H1 (cell line): ENCODE measurements at regions not wholly inside any gene's neighbourhood (a gene's known extent, or its start where the extent isn't known, plus 50 kb on each side); places are given as distances from the start of the nearest gene placed in this dataset.

Source experiments
- CTCF ChIA-PET: fragments of 300-600 bp; sonication (Branson Sonifier 250); formaldehyde crosslinking; loops from one replicate; lab custom pipeline; 2021; ENCODE audit not compliant: partially characterized antibody; lab: Charles Lee
- POLR2A ChIA-PET: fragments of 300-600 bp; sonication (Branson Sonifier 250); formaldehyde crosslinking; loops from one replicate; lab custom pipeline; 2021; ENCODE audit warnings: inconsistent platforms; ENCODE audit not compliant: partially characterized antibody; lab: Charles Lee
- DNase-seq, 2 experiments: peaks; one replicate each; pipeline versions ENCODE4 v3.0.0 to v3.0.0-alpha.2; 2010 to 2022; ENCODE audit warnings: low spot score in 2 of 2, low read depth in 1 of 2, mixed read lengths in 1 of 2
- FAIRE-seq: peaks from 2 replicates; lab custom pipeline; 2011; peaks lifted over from hg19 to GRCh38; lab: Jason Lieb, UNC
- H2AFZ ChIP-seq: 2 replicates; pipeline ENCODE4 v1.8.1; 2012; ENCODE audit warnings: low read length, inconsistent platforms
- H2AK5ac ChIP-seq: 2 replicates; pipeline ENCODE4 v1.6.1; 2013; ENCODE audit warnings: low read depth, low read length
- H2BK120ac ChIP-seq: replicated peaks from 2 replicates; pipeline ENCODE3; 2013; ENCODE audit warnings: low read depth, low read length, inconsistent platforms
- H2BK12ac ChIP-seq: 2 replicates; pipeline ENCODE4 v1.6.1; 2013; ENCODE audit warnings: low read depth, low read length
- H2BK15ac ChIP-seq: 2 replicates; pipeline ENCODE4 v1.6.1; 2013; ENCODE audit warnings: low read length
- H2BK20ac ChIP-seq: 2 replicates; pipeline ENCODE4 v1.6.1; 2013; ENCODE audit warnings: low read length
- H2BK5ac ChIP-seq: 2 replicates; pipeline ENCODE4 v1.6.1; 2013; ENCODE audit warnings: low read depth, low read length
- H3K14ac ChIP-seq: 2 replicates; pipeline ENCODE4 v1.6.1; 2013; ENCODE audit warnings: inconsistent platforms; ENCODE audit not compliant: insufficient read length
- H3K18ac ChIP-seq: 2 replicates; pipeline ENCODE4 v1.6.1; 2013; ENCODE audit warnings: low read length; ENCODE audit errors: extremely low read depth
- H3K23ac ChIP-seq: 2 replicates; pipeline ENCODE4 v1.6.1; 2013; ENCODE audit warnings: inconsistent platforms; ENCODE audit not compliant: insufficient read length
- H3K23me2 ChIP-seq: 2 replicates; pipeline ENCODE4 v1.6.1; 2013; ENCODE audit warnings: low read depth, low read length
- H3K27ac ChIP-seq: 2 replicates; pipeline ENCODE4 v1.6.1; 2011; ENCODE audit warnings: low read depth, low read length, inconsistent platforms
- H3K27me3 ChIP-seq, 4 experiments: replicated peaks in 1 of 4; 1 replicate in 1 of 4; 2 replicates in 3 of 4; pipeline versions ENCODE4 v1.6.1 to v1.8.1; 2011 to 2013; ENCODE audit warnings: low read length in 3 of 4, mild to moderate bottlenecking in 3 of 4, inconsistent platforms in 2 of 4, mixed read lengths in 2 of 4, moderate library complexity in 1 of 4; ENCODE audit not compliant: control insufficient read depth in 3 of 4, insufficient read depth in 3 of 4; ENCODE audit errors: extremely low read depth in 1 of 4
- H3K36me3 ChIP-seq, 4 experiments: 2 replicates each; pipeline versions ENCODE4 v1.6.1 to v1.8.1; 2011 to 2013; ENCODE audit warnings: mild to moderate bottlenecking in 4 of 4, low read length in 3 of 4, moderate library complexity in 2 of 4, control low read depth in 1 of 4, inconsistent platforms in 1 of 4; ENCODE audit not compliant: insufficient read depth in 4 of 4, control insufficient read depth in 2 of 4
- H3K4ac ChIP-seq: replicated peaks from 2 replicates; pipeline ENCODE3; 2013; ENCODE audit warnings: low read length, low read depth, mixed read lengths, inconsistent platforms; ENCODE audit not compliant: insufficient read length
- H3K4me1 ChIP-seq, 4 experiments: replicated peaks in 1 of 4; 1 replicate in 1 of 4; 2 replicates in 3 of 4; pipeline versions ENCODE4 v1.6.1 to v1.8.1; 2011 to 2013; ENCODE audit warnings: low read length in 3 of 4, inconsistent platforms in 2 of 4, mixed read lengths in 1 of 4; ENCODE audit not compliant: insufficient read depth in 4 of 4, control insufficient read depth in 3 of 4
- H3K4me2 ChIP-seq, 2 experiments: 2 replicates each; pipeline versions ENCODE4 v1.6.1 to v1.8.1; 2011 to 2013; ENCODE audit warnings: low read depth in 2 of 2, low read length in 2 of 2, control low read depth in 1 of 2, inconsistent platforms in 1 of 2, mild to moderate bottlenecking in 1 of 2; ENCODE audit not compliant: insufficient read depth in 1 of 2
- H3K4me3 ChIP-seq, 4 experiments: fragments of 200-600, 300-600 bp in 1 of 4; sonication (generic), shearing (Covaris generic), sonication (Bioruptor Twin) in 1 of 4; 2 replicates each; pipeline versions ENCODE4 v1.5.1 to v1.8.1; 2011 to 2016; ENCODE audit warnings: low read length in 4 of 4, low read depth in 3 of 4, control low read depth in 2 of 4, inconsistent platforms in 2 of 4, mild to moderate bottlenecking in 2 of 4, mixed read lengths in 1 of 4, moderate library complexity in 1 of 4; ENCODE audit not compliant: insufficient read depth in 2 of 4; ENCODE audit errors: extremely low read depth in 1 of 4
- H3K56ac ChIP-seq: replicated peaks from 2 replicates; pipeline ENCODE3; 2013; ENCODE audit warnings: low read depth, mild to moderate bottlenecking, mixed read lengths, low read length, inconsistent platforms; ENCODE audit not compliant: insufficient read length
- H3K79me1 ChIP-seq: 2 replicates; pipeline ENCODE4 v1.6.1; 2013; ENCODE audit warnings: low read depth, low read length, control low read depth
- H3K79me2 ChIP-seq, 2 experiments: 2 replicates each; pipeline versions ENCODE4 v1.6.1 to v1.8.1; 2012 to 2013; ENCODE audit warnings: low read length in 2 of 2, mild to moderate bottlenecking in 2 of 2, inconsistent platforms in 1 of 2; ENCODE audit not compliant: insufficient read depth in 2 of 2, control insufficient read depth in 1 of 2
- H3K9ac ChIP-seq, 4 experiments: replicated peaks in 1 of 4; 1 replicate in 1 of 4; 2 replicates in 3 of 4; pipeline versions ENCODE4 v1.6.1 to v1.8.1; 2011 to 2013; ENCODE audit warnings: low read depth in 3 of 4, low read length in 3 of 4, control low read depth in 2 of 4, mild to moderate bottlenecking in 2 of 4, moderate library complexity in 2 of 4, inconsistent platforms in 1 of 4; ENCODE audit errors: extremely low read depth in 1 of 4
- H3K9me3 ChIP-seq, 2 experiments: 2 replicates each; pipeline versions ENCODE4 v1.6.1 to v1.8.1; 2012 to 2013; ENCODE audit warnings: mild to moderate bottlenecking in 2 of 2, moderate library complexity in 2 of 2, control low read depth in 1 of 2, inconsistent platforms in 1 of 2, low read depth in 1 of 2, low read length in 1 of 2, mixed read lengths in 1 of 2; ENCODE audit not compliant: insufficient read depth in 2 of 2
- H4K20me1 ChIP-seq, 2 experiments: replicated peaks in 1 of 2; 2 replicates each; pipeline versions ENCODE3 to v1.8.1; 2011 to 2013; ENCODE audit warnings: inconsistent platforms in 2 of 2, low read length in 2 of 2, mild to moderate bottlenecking in 1 of 2; ENCODE audit not compliant: insufficient read depth in 2 of 2, control insufficient read depth in 1 of 2
- H4K5ac ChIP-seq: 2 replicates; pipeline ENCODE4 v1.6.1; 2013; ENCODE audit warnings: low read length, low read depth, mixed read lengths, inconsistent platforms; ENCODE audit not compliant: insufficient read length
- H4K8ac ChIP-seq: 2 replicates; pipeline ENCODE4 v1.8.0; 2013; ENCODE audit warnings: mild to moderate bottlenecking, moderate library complexity, low read length, inconsistent platforms; ENCODE audit not compliant: insufficient read depth; ENCODE audit errors: extremely low read depth
- H4K91ac ChIP-seq: replicated peaks from 2 replicates; pipeline ENCODE3; 2013; ENCODE audit warnings: low read length, mixed read lengths, inconsistent platforms; ENCODE audit not compliant: insufficient read length
- CBX5 ChIP-seq: fragments of 300-800, 300-1000 bp; sonication (generic); IDR thresholded peaks from 2 replicates; pipeline ENCODE4 v1.7.1; 2016; ENCODE audit warnings: antibody characterized with exemption, low read length, low read depth
- CEBPB ChIP-seq: IDR thresholded peaks from 2 replicates; pipeline ENCODE4 v1.6.1; 2012; ENCODE audit warnings: low read depth, low read length
- E2F6 ChIP-seq: IDR thresholded peaks from 2 replicates; pipeline ENCODE4 v1.6.1; 2012; ENCODE audit warnings: inconsistent platforms
- EGR1 ChIP-seq: IDR thresholded peaks from 2 replicates; pipeline ENCODE4 v1.6.1; 2011; ENCODE audit warnings: low read depth, low read length, borderline replicate concordance
- KDM1A ChIP-seq: fragments of 200-600, 300-600 bp; sonication (generic); IDR thresholded peaks from 2 replicates; pipeline ENCODE4 v1.7.1; 2016; ENCODE audit warnings: mild to moderate bottlenecking, low read length, borderline replicate concordance
- KDM5A ChIP-seq: fragments of 200-600 bp; IDR thresholded peaks from 2 replicates; pipeline ENCODE4 v1.7.1; 2012; ENCODE audit warnings: mild to moderate bottlenecking, low read length, inconsistent platforms, mixed read lengths
- MAFK ChIP-seq: IDR thresholded peaks from 2 replicates; pipeline ENCODE4 v1.6.1; 2012; ENCODE audit warnings: low read depth, mild to moderate bottlenecking, improper control_type of control experiment, low read length
- MAX ChIP-seq: IDR thresholded peaks from 2 replicates; pipeline ENCODE4 v1.6.1; 2012; ENCODE audit warnings: inconsistent platforms
- POLR2AphosphoS5 ChIP-seq: IDR thresholded peaks from 2 replicates; pipeline ENCODE4 v1.6.1; 2011; ENCODE audit warnings: low read depth, low read length
- SP1 ChIP-seq: IDR thresholded peaks from 2 replicates; pipeline ENCODE4 v1.6.1; 2011; ENCODE audit warnings: low read depth, low read length
- WGBS, 2 experiments: shearing (Covaris generic) in 1 of 2; methylation state at CpG; one replicate each; pipeline versions ENCODE4 v1.1.6 to v1.1.7; 2013 to 2015; ENCODE audit warnings: low lambda C conversion rate in 2 of 2, mixed read lengths in 2 of 2, inconsistent platforms in 1 of 2, low coverage in 1 of 2, missing lambda C conversion rate in 1 of 2; ENCODE audit not compliant: insufficient replicate concordance in 2 of 2, insufficient coverage in 1 of 2, insufficient read length in 1 of 2; ENCODE audit errors: extremely low coverage in 1 of 2, missing lambda C conversion rate in 1 of 2; 5-methylcytosine and 5-hydroxymethylcytosine counted together

- Histone ChIP-seq H2BK5ac (no peak overlapping the region), H3K56ac (no peak overlapping the region), H3K36me3 (no peaks in the 10 kb centered on the region), H2AK5ac (no peak overlapping the region), H2AFZ (0 out of 2 replicates have a peak overlapping the region, but pooled peaks have one; percentile 47), H3K4me3 (no peak overlapping the region), H2BK12ac (no peak overlapping the region)
- 95% methylated on average over 1 of the region's 1 CpG; no CpG with 5 or more reads in 1 of the 2 experiments for WGBS, 2 experiments
- TF ChIP-seq CBX5 (no peak), EGR1 (no peak), POLR2AphosphoS5 (no peak), KDM1A (no peak), CEBPB (no peak), KDM5A (no peak), SP1 (no peak), MAX (no peak), MAFK (no peak), E2F6 (no peak)
- TF ChIP-seq, all 59 proteins: peak for 0
- Histone ChIP-seq H3K4me1 (no peaks in the 10 kb centered on the region), H3K23ac (no peak overlapping the region), H3K79me2 (no peaks in the 10 kb centered on the region), H4K8ac (no peak overlapping the region), H3K4ac (no peak overlapping the region), H3K27ac (no peak overlapping the region), H3K18ac (no peak overlapping the region), H3K23me2 (no peaks in the 10 kb centered on the region), H3K4me2 (no peak overlapping the region), H3K9me3 (no peaks in the 10 kb centered on the region), H2BK120ac (no peak overlapping the region), H4K91ac (no peak overlapping the region), H3K14ac (no peak overlapping the region), H4K5ac (no peak overlapping the region), H3K79me1 (no peaks in the 10 kb centered on the region), H2BK20ac (no peak overlapping the region), H3K9ac (no peak overlapping the region), H4K20me1 (no peaks in the 10 kb centered on the region), H2BK15ac (no peak overlapping the region), H3K27me3 (no peaks in the 10 kb centered on the region)
- no peak for DNase-seq
- POLR2A ChIA-PET = no interaction called here
- CTCF ChIA-PET = no interaction called here
- no peak for FAIRE-seq
Measured at GRCh38 chr7:113810080-113810744, 108.6 kb downstream of the PPP1R3A start.
